OCI-LY7 (cell line): ENCODE measurements at regions not wholly inside any gene's neighbourhood (a gene's known extent, or its start where the extent isn't known, plus 50 kb on each side); places are given as distances from the start of the nearest gene placed in this dataset.

Experiments used
- CTCF ChIP-seq: fragments of 200-600 bp; sonication (generic); conservative IDR thresholded peaks from 2 replicates; pipeline ENCODE4 v1.5.1; 2014; ENCODE audit warnings: mild to moderate bottlenecking, antibody characterized with exemption, low read length, moderate library complexity, mixed read lengths
- EZH2phosphoT487 ChIP-seq: fragments of 200-600 bp; sonication (generic); IDR thresholded peaks from 2 replicates; pipeline ENCODE4 v1.6.1; 2018; ENCODE audit warnings: low read depth, borderline replicate concordance, mild to moderate bottlenecking, mixed run types, antibody characterized with exemption, low read length, moderate library complexity, mixed read lengths

GRCh38 chr3:84666468-84666867 lies 292.3 kb upstream of the CADM2 start:
- TF ChIP-seq CTCF (no peak), EZH2phosphoT487 (no peak)
